NOMO-1 treated with DMSO at 0.1 percent for 48 hours (cell line): ENCODE measurements at regions not wholly inside any gene's neighbourhood (a gene's known extent, or its start where the extent isn't known, plus 50 kb on each side); places are given as distances from the start of the nearest gene placed in this dataset.

Experiments
- DNase-seq: peaks from one replicate; lab custom pipeline; 2025; ENCODE audit not compliant: unreplicated experiment; lab: John Stamatoyannopoulos, UW

- DNase-seq: no peak
Observed at GRCh38 chr6:150536835-150537234, 62.9 kb upstream of the PLEKHG1 start.

GRCh38 chr6:150537491-150537890 lies 62.2 kb upstream of the PLEKHG1 start:
- DNase-seq: no peak

GRCh38 chr6:150537893-150538292 lies 61.8 kb upstream of the PLEKHG1 start:
- no peak for DNase-seq

GRCh38 chr6:150539111-150539510 lies 60.6 kb upstream of the PLEKHG1 start:
- no peak for DNase-seq

- no peak for DNase-seq
Observed at GRCh38 chr6:150539568-150539967, 60.1 kb upstream of the PLEKHG1 start.

- DNase-seq: no peak
Observed at GRCh38 chr6:150541576-150541975, 58.1 kb upstream of the PLEKHG1 start.

- no peak for DNase-seq
Observed at GRCh38 chr6:150543178-150543577, 56.5 kb upstream of the PLEKHG1 start.

GRCh38 chr6:150544793-150545192 lies 54.9 kb upstream of the PLEKHG1 start:
- DNase-seq: no peak

- DNase-seq: no peak
Observed at GRCh38 chr6:150546457-150546856, 53.2 kb upstream of the PLEKHG1 start.

- no peak for DNase-seq
Observed at GRCh38 chr6:150547502-150548222, 52.0 kb upstream of the PLEKHG1 start.

- no peak for DNase-seq
Observed at GRCh38 chr6:150548330-150548729, 51.4 kb upstream of the PLEKHG1 start.

GRCh38 chr6:150549007-150549406 lies 50.7 kb upstream of the PLEKHG1 start:
- no peak for DNase-seq

- DNase-seq: no peak
Observed at GRCh38 chr6:150549674-150550101, 50.0 kb upstream of the PLEKHG1 start.
